ENCODE measurements at regions not wholly inside any gene's neighbourhood (a gene's known extent, or its start where the extent isn't known, plus 50 kb on each side); places are given as distances from the start of the nearest gene placed in this dataset.

DNA sequence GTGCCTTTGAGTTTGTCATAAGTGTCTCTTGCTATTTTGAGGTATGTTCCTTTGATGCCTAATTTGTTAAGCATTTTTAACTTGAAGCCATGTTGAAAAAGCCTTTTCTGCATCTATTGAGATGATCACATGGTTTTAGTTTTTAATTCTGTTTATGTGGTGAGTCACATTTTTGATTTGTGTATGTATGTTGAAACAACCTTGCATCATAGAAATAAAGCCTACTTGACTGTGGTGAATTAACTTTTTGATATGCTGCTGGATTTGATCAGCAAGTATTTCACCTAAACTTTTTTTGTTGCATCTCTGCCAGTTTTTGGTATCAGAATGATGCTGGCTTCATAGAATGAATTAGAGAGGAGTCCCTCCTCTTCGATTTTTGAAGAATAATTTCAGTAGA, 469.7 kb downstream of the CDH2 start:
- H3K4me3 Mint-ChIP-seq (ENCODE audit: low read depth, unreplicated experiment) = no peak overlapping the region
- DNase-seq = no peak
- TF ChIP-seq, protein P1, sequence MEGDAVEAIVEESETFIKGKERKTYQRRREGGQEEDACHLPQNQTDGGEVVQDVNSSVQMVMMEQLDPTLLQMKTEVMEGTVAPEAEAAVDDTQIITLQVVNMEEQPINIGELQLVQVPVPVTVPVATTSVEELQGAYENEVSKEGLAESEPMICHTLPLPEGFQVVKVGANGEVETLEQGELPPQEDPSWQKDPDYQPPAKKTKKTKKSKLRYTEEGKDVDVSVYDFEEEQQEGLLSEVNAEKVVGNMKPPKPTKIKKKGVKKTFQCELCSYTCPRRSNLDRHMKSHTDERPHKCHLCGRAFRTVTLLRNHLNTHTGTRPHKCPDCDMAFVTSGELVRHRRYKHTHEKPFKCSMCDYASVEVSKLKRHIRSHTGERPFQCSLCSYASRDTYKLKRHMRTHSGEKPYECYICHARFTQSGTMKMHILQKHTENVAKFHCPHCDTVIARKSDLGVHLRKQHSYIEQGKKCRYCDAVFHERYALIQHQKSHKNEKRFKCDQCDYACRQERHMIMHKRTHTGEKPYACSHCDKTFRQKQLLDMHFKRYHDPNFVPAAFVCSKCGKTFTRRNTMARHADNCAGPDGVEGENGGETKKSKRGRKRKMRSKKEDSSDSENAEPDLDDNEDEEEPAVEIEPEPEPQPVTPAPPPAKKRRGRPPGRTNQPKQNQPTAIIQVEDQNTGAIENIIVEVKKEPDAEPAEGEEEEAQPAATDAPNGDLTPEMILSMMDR (IDR thresholded peaks at IDR 0.05; ENCODE audit: unreplicated experiment) = no peak
- CTCF ChIA-PET = no interaction called here
- H3K36me3 Mint-ChIP-seq (ENCODE audit: insufficient read depth, unreplicated experiment) = no peaks in the 10 kb centered on the region
- intact Hi-C loops (cut with micrococcal nuclease; ENCODE audit: unreplicated experiment) = no loop called here
- H3K4me1 Mint-ChIP-seq (ENCODE audit: low read depth, unreplicated experiment) = no peaks in the 10 kb centered on the region
- peaks cover 4% of the 10 kb centered on the region for H3K9me3 Mint-ChIP-seq (ENCODE audit: low read depth, unreplicated experiment)
- no TSS peak for BruUV-seq (replicated peaks)
- no peak overlapping the region for H3K27ac Mint-ChIP-seq (ENCODE audit: unreplicated experiment)
- no peaks in the 10 kb centered on the region for H3K27me3 Mint-ChIP-seq (ENCODE audit: unreplicated experiment)

DNA sequence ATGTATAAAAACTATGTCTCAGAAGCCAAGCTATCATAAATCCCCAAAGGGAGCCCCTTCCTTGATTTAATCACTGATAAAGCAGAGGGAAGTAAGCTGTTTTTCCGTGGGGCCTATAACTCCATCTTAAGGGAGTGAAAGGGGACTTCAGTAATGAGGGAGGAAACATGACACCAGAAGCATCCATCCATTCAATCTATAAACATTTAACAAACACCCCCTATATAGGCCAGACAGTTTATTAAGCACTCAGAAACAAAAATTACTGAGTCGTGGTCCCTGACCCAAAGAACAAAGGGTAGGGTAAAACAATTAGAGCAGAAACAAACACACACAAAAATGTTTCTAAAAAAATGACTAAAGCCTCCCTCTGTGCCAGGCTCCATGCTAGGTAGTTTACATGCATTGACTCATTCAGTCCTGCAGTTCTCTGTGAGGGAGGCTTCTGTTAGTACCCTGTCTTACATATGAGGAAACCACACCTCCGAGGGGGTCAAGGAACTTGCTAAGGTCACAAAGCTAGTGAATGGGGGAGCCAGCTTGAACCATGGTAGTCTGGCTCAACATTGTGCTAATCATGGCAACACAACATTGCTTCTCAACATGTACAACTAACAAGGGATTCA, 472.1 kb downstream of the CDH2 start:
- H3K4me1 Mint-ChIP-seq (ENCODE audit: low read depth, unreplicated experiment) = no peaks in the 10 kb centered on the region
- no peak overlapping the region for H3K4me3 Mint-ChIP-seq (ENCODE audit: low read depth, unreplicated experiment)
- intact Hi-C loops (cut with micrococcal nuclease; ENCODE audit: unreplicated experiment) = no loop called here
- no peaks in the 10 kb centered on the region for H3K36me3 Mint-ChIP-seq (ENCODE audit: insufficient read depth, unreplicated experiment)
- no peaks in the 10 kb centered on the region for H3K27me3 Mint-ChIP-seq (ENCODE audit: unreplicated experiment)
- DNase-seq = no peak
- CTCF ChIA-PET = no interaction called here
- H3K9me3 Mint-ChIP-seq (ENCODE audit: low read depth, unreplicated experiment) = peaks cover 3% of the 10 kb centered on the region
- TF ChIP-seq, protein P1 (IDR thresholded peaks at IDR 0.05; ENCODE audit: unreplicated experiment) = no peak
- no TSS peak for BruUV-seq (replicated peaks)
- no peak overlapping the region for H3K27ac Mint-ChIP-seq (ENCODE audit: unreplicated experiment)

DNA sequence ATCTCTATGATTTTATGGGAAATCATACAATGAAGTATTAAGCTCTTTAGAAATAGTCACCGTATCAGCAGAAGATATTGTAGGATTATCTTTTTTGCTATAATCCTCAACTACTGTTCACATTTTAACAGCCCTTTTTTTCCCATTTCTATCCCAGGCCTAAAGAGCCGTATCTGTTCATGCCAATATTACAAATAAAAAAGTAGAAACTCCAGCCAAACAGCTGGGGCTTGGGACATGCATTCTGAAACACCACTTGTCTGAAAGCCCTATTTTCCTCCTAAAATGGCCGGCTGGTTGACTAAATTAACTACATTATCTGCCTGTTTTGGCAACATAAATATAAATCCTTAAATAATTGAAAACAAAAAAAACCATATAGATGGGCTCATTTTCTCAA, 477.8 kb downstream of the CDH2 start:
- intact Hi-C loops (cut with micrococcal nuclease; ENCODE audit: unreplicated experiment) = no loop called here
- peaks cover 10% of the 10 kb centered on the region for H3K4me1 Mint-ChIP-seq (ENCODE audit: low read depth, unreplicated experiment)
- CTCF ChIA-PET = no interaction called here

DNA sequence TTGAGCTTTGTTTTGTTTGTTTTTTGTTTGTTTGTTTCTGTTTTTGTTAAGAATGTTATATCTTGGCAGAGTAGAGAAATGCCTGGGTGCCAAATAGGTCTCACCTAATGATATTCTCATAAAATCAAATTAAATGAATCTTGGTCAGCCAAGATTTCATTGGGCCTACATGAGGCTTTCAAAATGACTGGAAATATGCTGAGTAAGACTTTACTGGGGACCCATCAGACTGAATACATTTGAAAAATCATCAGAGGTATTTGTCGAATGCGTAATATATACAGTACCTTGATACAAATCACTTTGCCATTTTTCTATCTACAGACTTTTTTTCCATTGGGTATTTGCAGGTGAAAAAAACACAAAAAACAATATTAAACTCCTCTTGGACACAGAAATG, 480.8 kb downstream of the CDH2 start:
- CTCF ChIA-PET = no interaction called here
- H3K27ac Mint-ChIP-seq (ENCODE audit: unreplicated experiment) = no peak overlapping the region
- no peaks in the 10 kb centered on the region for H3K36me3 Mint-ChIP-seq (ENCODE audit: insufficient read depth, unreplicated experiment)
- peaks cover 4% of the 10 kb centered on the region for H3K9me3 Mint-ChIP-seq (ENCODE audit: low read depth, unreplicated experiment)
- TF ChIP-seq, protein P1 (IDR thresholded peaks at IDR 0.05; ENCODE audit: unreplicated experiment) = no peak
- no peak overlapping the region for H3K4me3 Mint-ChIP-seq (ENCODE audit: low read depth, unreplicated experiment)
- BruUV-seq (replicated peaks) = no TSS peak
- no peaks in the 10 kb centered on the region for H3K27me3 Mint-ChIP-seq (ENCODE audit: unreplicated experiment)
- H3K4me1 Mint-ChIP-seq (ENCODE audit: low read depth, unreplicated experiment) = peaks cover 10% of the 10 kb centered on the region
- intact Hi-C loops (cut with micrococcal nuclease; ENCODE audit: unreplicated experiment) = no loop called here
- no peak for DNase-seq

More for the DNA sequence above, 477.8 kb downstream of the CDH2 start:
- Mint-ChIP-seq H3K27me3 (ENCODE audit: unreplicated experiment) (no peaks in the 10 kb centered on the region), H3K9me3 (ENCODE audit: low read depth, unreplicated experiment) (peaks cover 6% of the 10 kb centered on the region), H3K27ac (ENCODE audit: unreplicated experiment) (no peak overlapping the region), H3K4me3 (ENCODE audit: low read depth, unreplicated experiment) (no peak overlapping the region), H3K36me3 (ENCODE audit: insufficient read depth, unreplicated experiment) (no peaks in the 10 kb centered on the region)
- BruUV-seq (replicated peaks) = no TSS peak
- no peak for DNase-seq
- TF ChIP-seq, protein P1 (IDR thresholded peaks at IDR 0.05; ENCODE audit: unreplicated experiment) = no peak

Measured in Calu3 (cell line).